Body of pancreas (tissue), 4 donors: ENCODE measurements at regions not wholly inside any gene's neighbourhood (a gene's known extent, or its start where the extent isn't known, plus 50 kb on each side); places are given as distances from the start of the nearest gene placed in this dataset.

Experiments used
- POLR2A ChIP-seq, 3 donors: fragments of 450-650 bp; IDR thresholded peaks; one replicate each; pipeline ENCODE4 v1.6.1; 2016; ENCODE audit warnings: antibody characterized with exemption in 3 of 3, mild to moderate bottlenecking in 2 of 3
- TF ChIP-seq, protein P1 (sequence below), 7 experiments: fragments of 450-650 bp in 4 of 7; fragments of 200-600 bp in 3 of 7; sonication (generic) in 3 of 7; IDR thresholded peaks; one replicate each; pipeline ENCODE4 v1.5.1; 2016 to 2019; ENCODE audit warnings: antibody characterized with exemption in 7 of 7

DNA sequence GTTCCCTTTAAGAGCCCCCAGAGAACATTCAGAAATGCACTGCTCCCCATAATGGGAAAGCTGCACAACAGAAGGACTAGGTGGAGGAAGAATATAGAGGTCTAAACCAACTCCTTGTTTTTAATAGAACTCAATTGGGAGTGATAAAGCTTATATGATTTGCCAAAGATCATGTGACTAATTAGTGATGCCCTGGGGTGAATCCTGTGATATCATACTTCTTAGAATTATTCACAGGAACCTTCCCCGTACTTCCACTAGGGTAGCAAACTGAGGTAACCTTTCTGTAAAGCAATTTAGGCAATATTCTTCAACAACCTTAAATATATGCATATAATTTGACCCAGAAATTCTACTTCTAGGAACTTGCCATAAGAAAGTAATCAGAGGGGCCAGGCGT lies 84.4 kb downstream of the TFAP2A start:
- TF ChIP-seq POLR2A (IDR thresholded peaks at IDR 0.05) = no peak
- TF ChIP-seq, protein P1, sequence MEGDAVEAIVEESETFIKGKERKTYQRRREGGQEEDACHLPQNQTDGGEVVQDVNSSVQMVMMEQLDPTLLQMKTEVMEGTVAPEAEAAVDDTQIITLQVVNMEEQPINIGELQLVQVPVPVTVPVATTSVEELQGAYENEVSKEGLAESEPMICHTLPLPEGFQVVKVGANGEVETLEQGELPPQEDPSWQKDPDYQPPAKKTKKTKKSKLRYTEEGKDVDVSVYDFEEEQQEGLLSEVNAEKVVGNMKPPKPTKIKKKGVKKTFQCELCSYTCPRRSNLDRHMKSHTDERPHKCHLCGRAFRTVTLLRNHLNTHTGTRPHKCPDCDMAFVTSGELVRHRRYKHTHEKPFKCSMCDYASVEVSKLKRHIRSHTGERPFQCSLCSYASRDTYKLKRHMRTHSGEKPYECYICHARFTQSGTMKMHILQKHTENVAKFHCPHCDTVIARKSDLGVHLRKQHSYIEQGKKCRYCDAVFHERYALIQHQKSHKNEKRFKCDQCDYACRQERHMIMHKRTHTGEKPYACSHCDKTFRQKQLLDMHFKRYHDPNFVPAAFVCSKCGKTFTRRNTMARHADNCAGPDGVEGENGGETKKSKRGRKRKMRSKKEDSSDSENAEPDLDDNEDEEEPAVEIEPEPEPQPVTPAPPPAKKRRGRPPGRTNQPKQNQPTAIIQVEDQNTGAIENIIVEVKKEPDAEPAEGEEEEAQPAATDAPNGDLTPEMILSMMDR (IDR thresholded peaks at IDR 0.05) = no peak
